ENCODE measurements at regions not wholly inside any gene's neighbourhood (a gene's known extent, or its start where the extent isn't known, plus 50 kb on each side); places are given as distances from the start of the nearest gene placed in this dataset.

DNA sequence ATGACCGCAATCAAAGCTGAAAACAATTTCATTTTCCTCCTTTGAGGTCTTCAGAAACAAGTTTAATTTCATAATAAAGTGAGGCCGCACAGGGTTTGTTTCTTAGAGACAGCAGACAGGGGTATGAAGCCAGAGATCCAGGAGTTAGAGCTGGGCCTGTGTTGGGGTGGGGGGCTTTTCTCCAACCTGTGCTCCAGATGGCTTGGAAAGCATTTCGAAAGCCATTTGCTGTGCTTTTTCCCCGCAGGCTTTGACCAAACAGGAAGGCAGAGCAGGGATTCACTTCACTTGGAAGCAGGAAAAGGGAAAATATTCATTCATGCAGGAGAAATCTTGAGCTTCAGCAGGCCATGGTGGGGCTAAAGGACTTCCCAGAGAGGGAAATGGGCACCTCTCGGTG is 617.4 kb downstream of the SOX6 start:
- Mint-ChIP-seq H3K36me3 (ENCODE audit: unreplicated experiment) (no peaks in the 10 kb centered on the region), H3K27ac (ENCODE audit: unreplicated experiment) (no peak overlapping the region), H3K4me3 (ENCODE audit: unreplicated experiment) (no peak overlapping the region), H3K4me1 (ENCODE audit: unreplicated experiment) (peaks cover 3% of the 10 kb centered on the region), H3K27me3 (ENCODE audit: unreplicated experiment) (peaks cover 29% of the 10 kb centered on the region), H3K9me3 (ENCODE audit: unreplicated experiment) (no peaks in the 10 kb centered on the region)
- TF ChIP-seq, protein P1, sequence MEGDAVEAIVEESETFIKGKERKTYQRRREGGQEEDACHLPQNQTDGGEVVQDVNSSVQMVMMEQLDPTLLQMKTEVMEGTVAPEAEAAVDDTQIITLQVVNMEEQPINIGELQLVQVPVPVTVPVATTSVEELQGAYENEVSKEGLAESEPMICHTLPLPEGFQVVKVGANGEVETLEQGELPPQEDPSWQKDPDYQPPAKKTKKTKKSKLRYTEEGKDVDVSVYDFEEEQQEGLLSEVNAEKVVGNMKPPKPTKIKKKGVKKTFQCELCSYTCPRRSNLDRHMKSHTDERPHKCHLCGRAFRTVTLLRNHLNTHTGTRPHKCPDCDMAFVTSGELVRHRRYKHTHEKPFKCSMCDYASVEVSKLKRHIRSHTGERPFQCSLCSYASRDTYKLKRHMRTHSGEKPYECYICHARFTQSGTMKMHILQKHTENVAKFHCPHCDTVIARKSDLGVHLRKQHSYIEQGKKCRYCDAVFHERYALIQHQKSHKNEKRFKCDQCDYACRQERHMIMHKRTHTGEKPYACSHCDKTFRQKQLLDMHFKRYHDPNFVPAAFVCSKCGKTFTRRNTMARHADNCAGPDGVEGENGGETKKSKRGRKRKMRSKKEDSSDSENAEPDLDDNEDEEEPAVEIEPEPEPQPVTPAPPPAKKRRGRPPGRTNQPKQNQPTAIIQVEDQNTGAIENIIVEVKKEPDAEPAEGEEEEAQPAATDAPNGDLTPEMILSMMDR (IDR thresholded peaks at IDR 0.05): no peak
- no peak for DNase-seq (ENCODE audit: extremely low spot score, unreplicated experiment)

- DNase-seq (ENCODE audit: extremely low spot score, unreplicated experiment): no peak
- Mint-ChIP-seq H3K36me3 (ENCODE audit: unreplicated experiment) (no peaks in the 10 kb centered on the region), H3K4me1 (ENCODE audit: unreplicated experiment) (no peaks in the 10 kb centered on the region), H3K4me3 (ENCODE audit: unreplicated experiment) (no peak overlapping the region), H3K9me3 (ENCODE audit: unreplicated experiment) (no peaks in the 10 kb centered on the region), H3K27ac (ENCODE audit: unreplicated experiment) (no peak overlapping the region), H3K27me3 (ENCODE audit: unreplicated experiment) (peaks cover 17% of the 10 kb centered on the region)
- TF ChIP-seq, protein P1 (IDR thresholded peaks at IDR 0.05): no peak
Observed at GRCh38 chr11:15742626-15743519, 613.5 kb downstream of the SOX6 start.

- TF ChIP-seq, protein P1 (IDR thresholded peaks at IDR 0.05): no peak
- no peaks in the 10 kb centered on the region for H3K36me3 Mint-ChIP-seq (ENCODE audit: unreplicated experiment)
- no peak overlapping the region for H3K4me3 Mint-ChIP-seq (ENCODE audit: unreplicated experiment)
- no peaks in the 10 kb centered on the region for H3K9me3 Mint-ChIP-seq (ENCODE audit: unreplicated experiment)
- H3K27ac Mint-ChIP-seq (ENCODE audit: unreplicated experiment): no peak overlapping the region
- no peaks in the 10 kb centered on the region for H3K4me1 Mint-ChIP-seq (ENCODE audit: unreplicated experiment)
- DNase-seq (ENCODE audit: extremely low spot score, unreplicated experiment): no peak
- peaks cover 18% of the 10 kb centered on the region for H3K27me3 Mint-ChIP-seq (ENCODE audit: unreplicated experiment)
Observed at GRCh38 chr11:15744693-15745092, 611.7 kb downstream of the SOX6 start.

- no peaks in the 10 kb centered on the region for H3K9me3 Mint-ChIP-seq (ENCODE audit: unreplicated experiment)
- TF ChIP-seq, protein P1 (IDR thresholded peaks at IDR 0.05): no peak
- no peaks in the 10 kb centered on the region for H3K4me1 Mint-ChIP-seq (ENCODE audit: unreplicated experiment)
- DNase-seq (ENCODE audit: extremely low spot score, unreplicated experiment): no peak
- peaks cover 16% of the 10 kb centered on the region for H3K27me3 Mint-ChIP-seq (ENCODE audit: unreplicated experiment)
- H3K4me3 Mint-ChIP-seq (ENCODE audit: unreplicated experiment): no peak overlapping the region
- no peak overlapping the region for H3K27ac Mint-ChIP-seq (ENCODE audit: unreplicated experiment)
- H3K36me3 Mint-ChIP-seq (ENCODE audit: unreplicated experiment): no peaks in the 10 kb centered on the region
Observed at GRCh38 chr11:15745266-15745665, 611.1 kb downstream of the SOX6 start.

DNA sequence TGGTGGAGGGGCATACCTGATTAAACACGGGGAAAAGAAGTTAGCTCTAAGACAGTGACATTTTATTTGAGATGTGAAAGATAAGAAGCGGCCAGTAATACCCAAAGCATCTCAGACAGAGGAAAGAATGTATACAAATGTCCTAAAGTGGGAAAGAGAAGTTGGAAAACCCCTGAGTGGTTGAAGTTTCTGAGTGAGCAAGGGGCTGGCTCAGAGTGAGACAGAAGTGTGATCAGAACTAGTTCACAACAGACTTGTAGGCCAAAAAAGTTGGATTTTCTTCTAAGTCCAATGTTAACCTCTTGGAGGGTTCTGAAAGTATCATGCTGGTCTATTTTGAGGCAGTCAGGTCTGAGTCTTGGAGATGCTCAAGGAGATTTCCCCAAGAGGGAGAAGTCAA is 608.7 kb downstream of the SOX6 start:
- DNase-seq (ENCODE audit: extremely low spot score, unreplicated experiment): no peak
- TF ChIP-seq, protein P1 (IDR thresholded peaks at IDR 0.05): no peak
- Mint-ChIP-seq H3K27me3 (ENCODE audit: unreplicated experiment) (peaks cover 21% of the 10 kb centered on the region), H3K9me3 (ENCODE audit: unreplicated experiment) (no peaks in the 10 kb centered on the region), H3K36me3 (ENCODE audit: unreplicated experiment) (no peaks in the 10 kb centered on the region), H3K27ac (ENCODE audit: unreplicated experiment) (no peak overlapping the region), H3K4me3 (ENCODE audit: unreplicated experiment) (no peak overlapping the region), H3K4me1 (ENCODE audit: unreplicated experiment) (no peaks in the 10 kb centered on the region)

Data from osteocyte (in vitro differentiated cells).